ENCODE measurements at regions not wholly inside any gene's neighbourhood (a gene's known extent, or its start where the extent isn't known, plus 50 kb on each side); places are given as distances from the start of the nearest gene placed in this dataset.

DNA sequence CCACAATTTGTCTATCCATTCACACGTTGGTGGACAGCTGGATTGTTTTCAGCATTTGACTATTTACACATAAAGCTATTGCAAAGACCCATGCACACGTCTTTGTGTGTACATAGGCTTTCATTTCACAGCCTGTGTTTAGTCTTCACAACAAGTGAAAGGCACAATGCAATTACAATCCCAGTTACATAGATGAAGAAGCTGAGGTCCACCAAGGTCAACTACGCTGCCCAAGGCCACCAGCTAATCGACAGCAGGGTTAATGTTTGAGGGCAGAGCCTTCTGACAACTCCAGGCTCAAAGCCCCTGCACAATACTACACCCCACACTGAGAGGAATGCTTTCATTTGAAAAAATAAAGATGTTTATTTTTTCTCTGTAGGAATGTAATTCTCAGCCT is 93.6 kb upstream of the CDH13 start:
- no peak overlapping the region for H3K9ac ChIP-seq
- no peaks in the 10 kb centered on the region for H3K4me1 ChIP-seq
- H3K27me3 ChIP-seq = no peaks in the 10 kb centered on the region
- H3K36me3 ChIP-seq = no peaks in the 10 kb centered on the region
- H3K4me2 ChIP-seq = no peak overlapping the region
- H3K4me3 ChIP-seq = no peak overlapping the region
- peaks cover 0 to 9% (median 5%) of the 10 kb centered on the region in 11 experiments; a peak in 7 of 22 replicates for H3K9me3 ChIP-seq (replicated peaks in 1 of 11)
- no peak for TF ChIP-seq Cebpa-rat (IDR thresholded peaks at IDR 0.05)
- H3K27ac ChIP-seq = no peak overlapping the region
- no peaks in the 10 kb centered on the region for H4K20me1 ChIP-seq

GRCh38 chr16:82530883-82531282 is 95.9 kb upstream of the CDH13 start:
- Histone ChIP-seq H3K9me3 (replicated peaks in 1 of 11) (peaks cover 0 to 6% (median 0%) of the 10 kb centered on the region in 11 experiments; a peak in 2 of 22 replicates), H3K27ac (no peak overlapping the region), H3K27me3 (no peaks in the 10 kb centered on the region), H3K36me3 (no peaks in the 10 kb centered on the region), H4K20me1 (no peaks in the 10 kb centered on the region), H3K4me1 (no peaks in the 10 kb centered on the region), H3K4me2 (no peak overlapping the region), H3K9ac (no peak overlapping the region), H3K4me3 (no peak overlapping the region)
- TF ChIP-seq Cebpa-rat (IDR thresholded peaks at IDR 0.05) = no peak

DNA sequence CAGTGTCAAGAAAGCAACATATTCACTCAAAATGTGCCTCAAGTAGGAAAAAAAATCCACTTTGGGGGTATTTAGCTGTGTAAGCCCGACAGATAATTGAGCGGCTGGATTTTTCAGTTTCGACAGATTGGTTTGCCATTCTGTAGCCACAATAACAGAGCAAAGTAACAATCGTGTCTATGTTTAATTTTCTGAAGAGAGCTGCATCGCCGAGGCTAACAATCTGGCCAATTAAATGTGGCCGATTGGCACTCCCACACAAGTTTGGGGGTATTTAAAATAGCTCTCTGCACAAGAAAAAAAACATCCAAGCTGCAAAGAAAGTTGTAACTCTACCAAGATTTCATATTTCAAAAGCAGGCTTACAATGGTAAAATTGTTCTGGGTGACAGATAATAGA is 99.7 kb upstream of the CDH13 start:
- peaks cover 0 to 10% (median 0%) of the 10 kb centered on the region in 11 experiments; a peak in 3 of 22 replicates for H3K9me3 ChIP-seq (replicated peaks in 1 of 11)

DNA sequence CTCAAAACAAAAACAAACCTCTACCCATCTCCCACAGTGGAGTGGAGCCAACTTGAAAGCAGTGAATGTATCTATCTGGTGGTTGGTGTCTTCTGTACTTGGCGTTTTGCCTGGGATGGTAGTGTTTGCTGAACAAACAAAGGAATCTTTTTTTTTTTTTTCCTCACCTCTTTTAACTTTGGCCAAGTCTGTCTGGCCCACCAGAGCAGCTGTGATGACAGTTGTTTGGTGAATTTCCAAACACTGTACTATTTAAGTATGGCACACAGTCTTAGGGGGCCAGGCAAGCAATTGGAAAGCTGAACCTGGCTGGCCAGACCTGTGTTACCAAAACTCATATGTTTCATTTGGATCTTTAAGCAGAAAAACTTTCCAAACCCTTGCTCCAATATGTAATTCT is 101.8 kb upstream of the CDH13 start:
- no peak overlapping the region for H3K9ac ChIP-seq
- TF ChIP-seq Cebpa-rat (IDR thresholded peaks at IDR 0.05) = no peak
- no peaks in the 10 kb centered on the region for H3K27me3 ChIP-seq
- H4K20me1 ChIP-seq = no peaks in the 10 kb centered on the region
- H3K4me3 ChIP-seq = no peak overlapping the region
- H3K36me3 ChIP-seq = no peaks in the 10 kb centered on the region
- no peaks in the 10 kb centered on the region for H3K4me1 ChIP-seq
- no peak overlapping the region for H3K27ac ChIP-seq
- peaks cover 0 to 10% (median 0%) of the 10 kb centered on the region in 11 experiments; a peak in 3 of 22 replicates for H3K9me3 ChIP-seq (replicated peaks in 1 of 11)
- no peak overlapping the region for H3K4me2 ChIP-seq

More for the DNA sequence above, 99.7 kb upstream of the CDH13 start:
- Histone ChIP-seq H3K36me3 (no peaks in the 10 kb centered on the region), H3K4me2 (no peak overlapping the region), H3K9ac (no peak overlapping the region), H3K4me1 (no peaks in the 10 kb centered on the region), H4K20me1 (no peaks in the 10 kb centered on the region), H3K27ac (no peak overlapping the region), H3K27me3 (no peaks in the 10 kb centered on the region), H3K4me3 (no peak overlapping the region)
- no peak for TF ChIP-seq Cebpa-rat (IDR thresholded peaks at IDR 0.05)

DNA sequence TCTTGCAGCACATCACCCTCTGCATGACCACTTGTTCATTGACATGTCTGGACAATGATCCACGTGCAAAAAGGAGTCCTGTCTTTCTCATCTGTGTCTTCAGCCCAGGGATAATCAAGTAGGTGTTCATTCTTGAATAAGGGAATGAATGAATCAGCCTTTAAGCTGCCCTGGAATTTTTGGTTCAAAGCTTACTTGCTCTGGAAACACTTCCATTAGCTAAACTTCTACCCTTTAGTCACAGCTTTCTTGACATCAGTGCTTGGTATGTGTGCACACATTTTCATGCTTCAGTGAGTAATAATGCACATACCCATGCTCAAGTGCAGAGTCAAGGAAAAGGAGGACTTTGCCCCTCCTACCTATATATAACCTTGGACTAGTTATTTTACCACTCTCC is 103.0 kb upstream of the CDH13 start:
- Histone ChIP-seq H3K9ac (no peak overlapping the region), H3K9me3 (replicated peaks in 1 of 11) (peaks cover 0 to 10% (median 0%) of the 10 kb centered on the region in 11 experiments; a peak in 2 of 22 replicates), H3K4me2 (no peak overlapping the region), H3K4me3 (no peak overlapping the region), H3K27ac (no peak overlapping the region), H3K4me1 (no peaks in the 10 kb centered on the region), H3K27me3 (no peaks in the 10 kb centered on the region), H3K36me3 (no peaks in the 10 kb centered on the region), H4K20me1 (no peaks in the 10 kb centered on the region)
- no peak for TF ChIP-seq Cebpa-rat (IDR thresholded peaks at IDR 0.05)

GRCh38 chr16:82522026-82522425 is 104.7 kb upstream of the CDH13 start:
- Histone ChIP-seq H3K27me3 (no peaks in the 10 kb centered on the region), H3K4me3 (no peak overlapping the region), H3K36me3 (no peaks in the 10 kb centered on the region), H3K9ac (no peak overlapping the region), H4K20me1 (no peaks in the 10 kb centered on the region), H3K4me1 (no peaks in the 10 kb centered on the region), H3K27ac (no peak overlapping the region), H3K4me2 (no peak overlapping the region), H3K9me3 (replicated peaks in 1 of 11) (peaks cover 0 to 6% (median 0%) of the 10 kb centered on the region in 11 experiments; a peak in 2 of 22 replicates)
- no peak for TF ChIP-seq Cebpa-rat (IDR thresholded peaks at IDR 0.05)

DNA sequence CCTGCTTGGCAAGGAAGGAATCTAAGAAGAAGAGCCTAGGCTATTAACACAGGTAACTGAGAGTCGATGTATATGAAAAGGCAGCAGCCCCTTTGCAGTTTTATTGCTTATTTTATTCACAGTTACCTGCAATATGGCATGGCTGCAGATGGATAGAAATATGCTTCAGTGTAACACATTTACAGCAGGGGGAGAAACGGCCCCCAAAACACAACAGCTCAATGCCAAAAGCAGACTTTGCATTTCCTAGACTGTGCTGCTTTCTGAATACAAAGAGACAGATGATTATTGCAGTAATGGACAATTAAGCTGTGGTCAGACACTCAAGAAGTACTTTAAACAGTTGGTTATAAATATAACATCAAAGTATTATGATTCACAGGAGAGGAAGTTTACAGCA is 108.0 kb upstream of the CDH13 start:
- no peak for TF ChIP-seq Cebpa-rat (IDR thresholded peaks at IDR 0.05)
- no peak overlapping the region for H3K27ac ChIP-seq
- H3K36me3 ChIP-seq = no peaks in the 10 kb centered on the region
- no peaks in the 10 kb centered on the region for H3K4me1 ChIP-seq
- no peak overlapping the region for H3K4me3 ChIP-seq
- no peaks in the 10 kb centered on the region for H4K20me1 ChIP-seq
- no peak overlapping the region for H3K9ac ChIP-seq
- no peaks in the 10 kb centered on the region for H3K27me3 ChIP-seq
- H3K9me3 ChIP-seq (replicated peaks in 1 of 11) = no peaks in the 10 kb centered on the region
- H3K4me2 ChIP-seq = no peak overlapping the region

DNA sequence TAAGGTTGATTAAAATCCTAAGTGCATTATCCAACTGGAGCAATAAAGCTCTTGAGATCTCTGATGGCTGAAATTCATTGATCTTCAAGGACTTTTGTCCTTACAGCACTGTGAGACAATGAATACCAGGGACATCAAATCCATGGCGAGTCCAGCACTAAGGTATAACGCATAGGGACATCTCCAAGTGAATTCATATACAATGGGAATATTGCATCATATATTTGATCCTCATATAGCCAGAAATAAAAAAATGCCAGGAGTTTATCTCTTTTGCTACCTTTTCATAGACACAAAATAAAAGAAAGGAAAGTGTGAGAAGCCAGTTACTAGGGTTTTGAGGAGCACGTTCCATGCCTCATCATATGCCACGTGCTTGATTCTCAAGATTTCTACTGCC is 112.5 kb upstream of the CDH13 start:
- H3K36me3 ChIP-seq = no peaks in the 10 kb centered on the region

GRCh38 chr16:82510789-82511305 is 115.9 kb upstream of the CDH13 start:
- Histone ChIP-seq H3K9ac (no peak overlapping the region), H3K4me3 (no peak overlapping the region), H3K27ac (no peak overlapping the region), H3K36me3 (no peaks in the 10 kb centered on the region), H3K9me3 (replicated peaks in 1 of 11) (peaks cover 9 to 31% (median 17%) of the 10 kb centered on the region in 11 experiments; a peak in 19 of 22 replicates), H3K27me3 (no peaks in the 10 kb centered on the region; a peak in 1 of 22 replicates), H3K4me1 (no peaks in the 10 kb centered on the region), H3K4me2 (no peak overlapping the region), H4K20me1 (no peaks in the 10 kb centered on the region)
- no peak for TF ChIP-seq Cebpa-rat (IDR thresholded peaks at IDR 0.05)

More for the DNA sequence above, 112.5 kb upstream of the CDH13 start:
- no peaks in the 10 kb centered on the region for H3K4me1 ChIP-seq
- H3K9me3 ChIP-seq (replicated peaks in 1 of 11) = peaks cover 0 to 16% (median 8%) of the 10 kb centered on the region in 11 experiments; a peak in 12 of 22 replicates
- H3K4me3 ChIP-seq = no peak overlapping the region
- no peaks in the 10 kb centered on the region for H3K27me3 ChIP-seq
- TF ChIP-seq Cebpa-rat (IDR thresholded peaks at IDR 0.05) = peak in 1 of 11 experiments; percentile 36; a peak in 1 of 22 replicates
- no peak overlapping the region for H3K9ac ChIP-seq
- no peaks in the 10 kb centered on the region for H4K20me1 ChIP-seq
- no peak overlapping the region for H3K27ac ChIP-seq
- H3K4me2 ChIP-seq = no peak overlapping the region

GRCh38 chr16:82509691-82510430 is 116.9 kb upstream of the CDH13 start:
- Histone ChIP-seq H4K20me1 (no peaks in the 10 kb centered on the region), H3K4me2 (no peak overlapping the region), H3K27ac (no peak overlapping the region), H3K9me3 (replicated peaks in 1 of 11) (peaks cover 9 to 31% (median 17%) of the 10 kb centered on the region in 11 experiments; a peak in 19 of 22 replicates), H3K36me3 (no peaks in the 10 kb centered on the region), H3K4me3 (no peak overlapping the region), H3K9ac (no peak overlapping the region), H3K4me1 (no peaks in the 10 kb centered on the region), H3K27me3 (no peaks in the 10 kb centered on the region; a peak in 1 of 22 replicates)
- TF ChIP-seq Cebpa-rat (IDR thresholded peaks at IDR 0.05) = no peak
